HG03175 (cell line): ENCODE measurements at regions not wholly inside any gene's neighbourhood (a gene's known extent, or its start where the extent isn't known, plus 50 kb on each side); places are given as distances from the start of the nearest gene placed in this dataset.
"Not testable (repeated sequence)": the region's sequence is repeated elsewhere in the genome, so short reads cannot be mapped to it uniquely, and the experiment has no call there.

Experiments
- ATAC-seq: cut with Tn5 transposase; IDR thresholded peaks from one replicate; pipeline ENCODE4 v1.9.1; 2021; ENCODE audit warnings: mild to moderate bottlenecking, moderate library complexity; ENCODE audit not compliant: unreplicated experiment

DNA sequence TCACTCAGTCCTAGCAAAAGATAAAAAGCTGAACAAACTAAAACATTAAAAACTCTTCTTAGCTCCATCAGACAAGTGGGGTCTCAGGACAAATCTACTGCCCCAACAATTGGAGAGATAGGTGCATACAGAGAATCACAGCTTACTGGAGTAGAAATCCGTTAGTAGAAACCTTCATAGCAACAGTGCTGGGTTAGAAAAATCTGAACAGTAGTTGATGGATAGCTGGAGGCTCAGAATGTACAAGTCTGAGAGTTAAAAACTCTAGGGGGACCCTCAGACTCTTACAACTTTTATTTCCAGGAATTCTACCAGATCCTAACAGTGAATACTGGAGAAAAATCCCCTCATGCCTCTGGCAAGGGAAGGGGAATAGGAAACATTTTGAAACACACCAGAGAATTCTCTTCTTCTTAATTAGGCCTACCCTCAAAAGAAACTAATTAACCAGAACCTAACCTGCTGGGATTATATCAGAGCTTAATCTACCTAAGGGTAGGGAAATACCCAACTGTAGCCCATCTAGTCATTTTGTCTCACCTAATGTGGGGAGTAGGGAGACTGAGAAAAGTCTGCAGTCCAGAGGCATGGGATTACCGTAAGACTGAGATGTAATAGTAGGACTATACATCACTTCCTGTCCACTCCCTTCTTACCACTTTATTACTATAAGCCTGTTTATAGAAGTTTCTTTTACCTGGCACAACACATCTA is 165.0 kb upstream of the CTSO start:
- ATAC-seq: no peak

DNA sequence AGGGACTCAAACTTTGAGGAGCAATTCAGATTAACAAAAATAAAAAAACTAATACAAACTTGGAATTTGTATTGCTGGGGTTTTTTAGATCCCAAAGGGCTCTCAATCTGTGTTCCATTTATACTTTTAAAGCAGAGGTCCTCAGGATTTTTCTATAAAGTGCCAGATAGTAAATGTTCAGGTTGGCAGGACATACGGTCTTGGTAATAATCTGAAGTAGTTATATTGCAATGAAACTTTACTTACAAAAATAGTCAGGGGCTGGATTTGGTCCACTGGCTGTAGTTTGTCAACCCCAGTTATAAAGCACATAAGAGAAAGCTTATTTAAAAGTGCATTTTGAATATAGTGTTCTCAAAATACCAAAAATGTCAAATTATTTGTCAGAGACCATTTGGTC is 164.1 kb upstream of the CTSO start:
- ATAC-seq: no peak

DNA sequence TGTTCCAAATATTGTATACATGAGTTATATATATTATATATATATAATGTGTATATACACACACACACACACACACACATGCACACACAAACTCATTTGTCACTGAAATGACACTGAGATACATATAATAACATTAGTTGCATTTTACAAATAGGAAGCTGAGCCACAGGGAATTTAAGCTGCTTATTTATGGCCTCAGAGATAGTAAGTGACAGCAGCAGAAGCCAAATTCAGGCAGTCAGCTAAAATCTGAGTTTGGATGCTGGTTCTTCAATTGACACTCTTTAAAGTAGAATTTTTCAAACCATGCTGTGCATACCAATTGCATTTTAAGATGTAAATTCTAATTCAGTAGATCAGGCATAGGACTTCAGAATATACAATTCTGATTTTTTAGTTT is 163.3 kb upstream of the CTSO start:
- no peak for ATAC-seq

DNA sequence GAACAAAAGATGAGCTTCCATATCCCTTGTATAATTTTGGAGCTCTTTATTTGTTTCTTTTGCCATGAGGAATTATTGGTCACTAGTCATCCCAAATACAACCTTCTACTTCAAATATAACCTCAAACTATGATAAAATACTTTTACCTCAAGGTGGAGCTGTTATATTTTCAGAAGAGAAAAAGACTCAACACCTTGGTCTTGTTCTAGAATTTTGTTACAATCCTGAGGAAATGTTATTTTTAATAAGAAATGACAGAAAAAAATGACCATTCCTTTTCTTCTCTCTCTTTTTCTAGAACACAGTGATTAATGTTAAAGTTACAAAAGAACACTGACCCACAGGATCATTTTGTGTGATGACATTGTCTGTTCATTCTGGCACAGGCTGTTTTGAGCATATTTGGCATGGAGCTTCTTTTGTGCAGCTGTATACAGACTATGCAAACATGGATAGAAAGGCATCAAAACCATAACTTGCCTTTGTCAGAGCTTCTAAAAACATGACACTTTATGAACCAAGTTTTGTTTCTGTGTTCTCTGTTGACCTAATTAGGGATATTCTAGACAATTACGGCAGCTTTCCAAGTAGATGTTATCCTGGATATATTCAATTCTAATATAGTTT is 159.6 kb upstream of the CTSO start:
- no peak for ATAC-seq

DNA sequence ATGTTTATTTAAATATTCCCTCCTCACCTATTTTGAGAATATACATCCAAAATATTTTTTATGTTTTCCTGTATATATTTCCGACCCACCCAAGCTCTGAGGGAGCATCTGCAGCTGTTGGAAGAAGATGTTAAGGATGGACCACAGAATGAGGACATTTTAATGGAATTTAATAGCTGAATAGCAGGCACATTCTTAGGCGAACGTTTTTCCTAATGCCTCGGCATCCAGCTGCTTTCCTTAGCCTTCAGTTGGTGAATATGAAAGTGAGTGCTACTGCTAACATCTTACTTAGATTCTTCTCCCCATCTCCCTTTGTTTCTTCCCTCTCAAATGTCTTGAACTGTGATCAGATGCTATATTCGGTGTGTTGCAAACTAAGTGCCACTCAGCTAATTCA is 158.0 kb upstream of the CTSO start:
- no peak for ATAC-seq

DNA sequence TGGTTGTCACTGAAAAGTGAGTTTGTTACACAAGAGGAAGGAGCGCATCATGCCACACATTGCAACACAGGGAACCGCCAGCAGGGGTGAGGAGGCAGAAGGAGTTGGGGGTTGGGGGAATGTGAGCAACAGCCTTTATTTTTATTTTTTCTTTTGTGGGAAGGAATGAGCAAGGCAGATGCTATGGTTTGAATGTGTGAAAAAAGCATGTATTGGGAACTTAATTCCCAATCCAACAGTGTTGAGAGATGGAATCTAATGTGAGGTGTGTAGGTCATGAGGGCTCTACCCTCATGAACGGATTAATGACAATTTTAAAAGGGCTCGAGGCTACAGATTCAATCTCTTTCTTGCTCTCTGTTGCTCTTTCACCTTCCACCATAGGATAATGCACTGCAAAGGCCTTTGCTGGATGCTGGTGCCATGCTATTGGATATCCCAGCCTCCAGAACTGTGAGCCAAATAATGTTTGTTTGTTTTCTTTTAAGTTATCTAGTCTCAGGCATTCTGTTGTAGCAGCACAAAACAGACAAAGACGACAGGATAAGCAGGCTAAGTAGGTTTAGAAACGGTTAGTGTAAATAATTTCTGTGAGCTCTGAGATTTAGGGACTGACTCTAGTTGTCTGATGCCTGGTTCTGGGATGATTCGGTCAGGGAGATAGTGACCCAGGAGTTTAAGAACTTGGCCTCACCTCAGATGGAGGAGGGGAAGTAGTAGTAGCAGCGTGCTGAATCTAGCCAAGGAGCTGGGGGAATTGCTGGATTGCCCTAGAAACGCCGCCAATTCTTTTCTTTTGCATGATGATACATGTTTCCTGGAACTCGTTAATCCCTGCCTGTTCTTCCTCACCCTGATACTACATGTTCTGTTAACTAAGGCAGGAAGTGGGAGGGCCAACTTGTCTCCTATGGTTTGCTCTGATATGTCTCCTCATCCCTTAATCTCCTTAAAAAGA is 156.6 kb upstream of the CTSO start:
- no peak for ATAC-seq

DNA sequence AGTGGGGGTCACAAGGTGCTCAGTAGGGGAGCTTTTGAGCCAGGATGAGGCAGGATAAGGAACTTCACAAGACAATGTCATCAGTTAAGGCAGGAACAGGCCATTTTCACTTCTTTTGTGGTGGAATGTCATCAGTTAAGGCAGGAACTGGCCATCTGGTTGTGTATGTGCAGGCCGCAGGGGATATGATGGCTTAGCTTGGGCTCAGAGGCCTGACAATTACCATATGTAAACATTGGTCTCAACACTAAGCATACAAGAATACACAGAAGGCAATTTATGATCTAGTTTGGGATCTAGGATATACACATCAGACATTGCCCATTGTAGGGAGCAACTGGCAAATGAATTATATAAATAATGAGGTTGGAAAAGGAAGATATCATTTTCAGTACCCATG is 155.4 kb upstream of the CTSO start:
- not testable (repeated sequence) for ATAC-seq

DNA sequence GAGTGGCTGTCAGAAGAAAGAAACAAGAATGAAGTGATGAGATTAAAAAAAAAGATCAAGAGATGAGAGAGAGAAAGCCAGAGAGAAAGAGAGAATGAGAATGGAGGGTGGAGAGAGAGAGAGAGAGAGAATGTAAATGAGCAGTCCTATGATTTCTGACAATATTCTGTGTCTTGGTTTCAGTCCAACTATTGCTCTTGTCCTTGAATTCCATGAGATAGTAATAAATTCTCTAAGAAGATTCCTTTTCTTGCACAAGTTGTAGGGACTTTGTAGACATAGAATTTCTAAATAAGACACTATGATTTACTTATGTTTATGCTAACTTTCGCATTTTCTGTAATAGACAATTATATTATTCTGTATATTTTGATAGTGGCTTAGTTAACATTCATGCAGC is 149.6 kb upstream of the CTSO start:
- no peak for ATAC-seq

DNA sequence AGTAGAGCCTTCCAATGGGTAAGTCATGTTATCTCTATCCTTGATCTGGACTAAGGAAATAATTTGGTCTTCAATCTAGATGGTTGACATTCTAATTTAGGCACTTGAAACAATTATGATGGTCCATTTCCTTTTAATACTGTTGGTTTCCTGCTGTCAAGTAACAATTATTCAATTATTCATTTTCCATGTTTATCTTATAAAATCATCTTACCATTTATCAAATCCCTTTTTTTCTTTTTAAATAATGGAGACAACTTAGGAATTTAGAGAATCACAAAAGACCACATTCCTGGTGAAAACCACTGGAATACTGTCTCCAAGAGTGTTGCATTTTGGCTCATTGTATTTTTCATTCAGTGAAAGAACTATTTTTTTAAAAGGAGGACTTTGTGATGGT is 148.7 kb upstream of the CTSO start:
- no peak for ATAC-seq

DNA sequence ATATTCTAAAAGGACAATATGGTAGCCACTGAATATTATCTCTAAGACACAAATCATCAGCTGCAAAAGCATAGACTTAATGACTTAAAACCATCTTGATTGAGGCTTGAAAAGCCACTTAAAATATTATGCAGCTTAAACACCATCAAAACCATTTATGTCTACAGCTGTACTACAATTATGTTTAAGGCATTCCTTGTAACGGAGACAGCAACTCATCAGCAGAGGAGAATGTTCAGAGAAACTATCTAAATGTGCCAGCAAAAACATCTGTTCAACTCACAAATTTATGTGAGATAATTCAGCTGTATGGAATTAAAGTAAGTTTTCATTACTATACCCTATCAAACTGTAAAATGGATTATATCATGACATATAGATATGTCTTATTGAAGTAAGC is 147.9 kb upstream of the CTSO start:
- ATAC-seq: no peak

DNA sequence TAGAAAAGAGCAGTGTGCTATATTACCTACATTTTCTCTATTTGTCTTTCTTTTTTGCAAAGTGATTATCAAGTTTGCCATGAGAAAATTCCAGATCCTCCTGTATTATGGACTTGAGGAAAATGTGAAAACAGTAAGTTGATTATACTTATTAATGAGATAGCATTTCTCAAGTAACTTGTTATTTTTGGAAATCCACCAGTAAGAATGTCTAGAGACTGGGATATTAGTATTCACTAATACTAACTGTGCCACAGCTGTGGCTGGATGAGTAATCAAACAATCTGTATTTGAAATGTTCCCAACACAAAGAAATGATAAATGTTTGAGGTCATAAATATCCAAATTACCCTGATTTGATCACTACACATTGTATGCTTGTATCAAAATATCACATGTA is 147.0 kb upstream of the CTSO start:
- no peak for ATAC-seq

DNA sequence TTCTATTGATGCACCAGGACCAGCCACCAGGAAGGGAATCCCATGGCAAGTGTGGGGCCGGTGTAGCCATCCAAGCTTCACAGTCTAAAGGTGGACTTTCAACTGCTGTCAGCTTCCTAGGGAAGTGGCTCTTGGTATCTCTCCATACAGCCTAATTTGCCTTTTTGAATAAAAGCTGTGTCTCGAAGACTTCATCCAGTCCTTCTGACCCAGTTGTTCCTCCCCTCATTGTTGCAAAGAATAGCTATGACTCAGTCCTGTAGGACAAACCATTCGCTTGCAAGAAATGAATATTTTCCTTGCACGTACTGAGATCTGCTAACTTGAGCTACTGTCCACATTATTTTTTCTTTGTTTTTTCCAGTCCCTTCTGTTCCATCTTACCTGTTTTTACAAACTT is 145.1 kb upstream of the CTSO start:
- ATAC-seq: no peak

DNA sequence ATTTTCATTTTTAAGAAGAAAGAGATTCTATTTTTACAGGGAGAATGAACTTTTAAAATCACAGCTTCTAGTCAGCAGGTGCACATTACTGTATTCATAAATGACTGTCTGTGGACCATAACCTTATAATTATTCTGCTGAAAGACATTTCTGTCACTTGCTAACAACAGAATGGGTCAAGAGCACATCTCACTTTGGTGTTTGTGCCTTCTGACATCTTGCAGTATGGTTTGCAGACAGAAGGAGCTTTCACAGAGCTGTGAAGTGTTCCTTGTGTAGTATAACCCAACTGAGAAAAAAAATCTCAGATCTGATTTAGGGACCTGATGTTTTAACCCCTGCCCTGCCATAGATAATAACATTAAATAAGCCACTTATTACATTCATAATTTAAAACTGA is 131.4 kb upstream of the CTSO start:
- ATAC-seq: no peak

DNA sequence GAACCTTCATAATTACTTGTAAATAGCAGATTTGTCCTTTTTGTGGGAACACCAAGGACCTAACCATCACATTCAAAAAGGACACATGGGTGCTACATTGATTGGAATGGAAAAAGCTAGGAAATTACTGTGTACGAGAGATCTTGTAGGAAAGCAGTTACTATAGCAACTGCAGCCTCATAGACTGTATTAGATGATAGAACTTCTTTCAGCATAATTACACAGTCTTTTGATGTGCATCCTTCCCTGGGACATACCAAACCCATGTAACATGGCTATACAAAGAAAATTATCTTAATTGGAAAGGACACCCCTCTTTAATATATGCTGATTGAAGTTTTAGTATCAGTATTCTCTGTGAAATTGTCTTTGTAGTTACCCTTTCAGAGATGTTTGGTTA is 130.7 kb upstream of the CTSO start:
- ATAC-seq: no peak

DNA sequence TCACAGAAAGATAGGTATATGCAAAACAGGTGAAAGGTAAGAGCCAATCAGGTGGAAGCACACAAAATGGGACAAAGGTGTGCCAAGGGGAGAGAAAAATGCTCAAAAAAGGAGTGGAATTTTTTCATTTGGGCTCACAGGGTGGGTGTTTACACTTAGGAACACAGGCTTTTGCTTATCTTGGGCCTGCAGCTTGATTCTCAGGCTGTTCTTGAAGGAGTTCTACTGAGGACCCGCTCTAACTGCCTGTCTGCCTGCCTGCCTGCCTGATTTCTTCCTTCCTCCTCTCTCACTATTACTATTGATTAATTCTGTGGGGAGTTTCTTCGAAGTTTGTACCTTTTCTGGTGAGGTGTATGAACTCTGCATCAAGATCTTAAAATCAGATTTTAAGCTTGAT is 120.3 kb upstream of the CTSO start:
- ATAC-seq: no peak

DNA sequence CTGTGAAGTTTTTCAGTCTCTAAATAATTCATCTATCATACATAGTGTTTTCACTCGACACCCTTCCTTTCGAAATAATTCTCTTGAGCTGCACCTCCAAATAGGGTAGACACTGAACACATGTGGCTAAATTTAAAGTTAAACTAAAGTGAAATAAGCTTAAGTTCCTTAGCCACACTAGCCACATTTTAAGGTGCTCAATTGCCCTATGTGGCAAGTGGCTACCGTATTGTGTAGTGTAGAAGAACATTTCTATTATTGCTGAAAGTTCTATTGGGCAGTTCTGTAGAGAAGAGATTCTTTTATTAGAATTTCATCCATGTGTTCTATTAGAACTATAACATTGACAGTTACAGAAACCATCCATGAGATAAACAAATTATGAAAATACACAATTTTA is 107.0 kb upstream of the CTSO start:
- no peak for ATAC-seq

DNA sequence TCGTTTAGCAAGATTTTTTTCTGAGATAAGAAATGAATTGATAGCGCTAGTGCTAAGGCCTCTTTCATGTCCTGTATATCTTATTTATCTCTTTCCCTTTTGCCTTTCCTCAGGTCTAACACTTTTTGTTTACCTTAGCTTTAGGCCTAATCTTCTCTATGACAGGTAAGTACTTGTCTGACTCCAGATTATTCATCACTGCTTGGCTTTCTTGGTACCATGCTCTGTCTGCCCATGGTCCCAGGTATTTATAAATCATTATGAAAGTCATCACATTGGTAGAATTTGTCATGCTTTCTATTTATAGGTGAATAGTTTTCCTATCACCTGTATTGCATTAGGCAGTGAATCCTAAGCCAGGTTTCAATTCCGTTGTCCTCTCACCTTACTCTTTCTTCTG is 99.5 kb upstream of the CTSO start:
- ATAC-seq: no peak

DNA sequence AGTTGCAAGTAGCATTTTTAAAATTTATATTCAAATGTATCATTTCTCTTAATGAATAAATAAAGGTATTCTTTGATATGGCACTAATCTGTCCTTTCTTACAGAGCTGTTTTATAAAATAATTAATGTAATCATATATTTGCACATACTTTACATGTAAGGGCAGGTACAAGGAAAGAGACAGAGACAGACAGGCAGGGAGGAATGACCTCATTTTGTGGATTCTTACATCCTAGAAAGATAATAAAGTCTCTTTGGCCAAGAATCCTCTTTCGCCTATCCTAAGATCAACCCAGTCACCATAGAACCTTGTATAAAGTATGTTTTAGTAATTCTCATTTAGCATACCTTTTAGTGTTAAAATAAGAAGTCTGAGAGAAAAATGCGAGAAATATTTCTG is 98.5 kb upstream of the CTSO start:
- no peak for ATAC-seq

DNA sequence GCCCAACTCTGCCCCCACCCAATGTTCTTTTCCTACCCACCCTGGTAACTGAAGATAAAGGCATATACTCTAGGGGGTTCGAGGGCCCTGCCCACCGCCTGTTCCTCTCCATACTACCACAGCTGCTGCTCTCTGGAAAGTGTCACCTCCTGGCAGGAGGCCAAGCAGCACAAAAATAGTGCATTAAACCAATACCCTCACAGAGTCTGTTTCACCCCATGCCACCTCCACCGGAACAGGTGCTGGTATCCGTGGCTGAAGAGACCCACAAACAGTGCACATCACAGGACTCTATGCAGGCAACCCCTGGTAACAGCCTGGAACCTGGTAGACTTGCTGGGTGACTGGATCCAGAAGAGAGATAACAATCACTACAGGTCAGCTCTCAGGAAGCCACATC is 85.1 kb upstream of the CTSO start:
- ATAC-seq: no peak

DNA sequence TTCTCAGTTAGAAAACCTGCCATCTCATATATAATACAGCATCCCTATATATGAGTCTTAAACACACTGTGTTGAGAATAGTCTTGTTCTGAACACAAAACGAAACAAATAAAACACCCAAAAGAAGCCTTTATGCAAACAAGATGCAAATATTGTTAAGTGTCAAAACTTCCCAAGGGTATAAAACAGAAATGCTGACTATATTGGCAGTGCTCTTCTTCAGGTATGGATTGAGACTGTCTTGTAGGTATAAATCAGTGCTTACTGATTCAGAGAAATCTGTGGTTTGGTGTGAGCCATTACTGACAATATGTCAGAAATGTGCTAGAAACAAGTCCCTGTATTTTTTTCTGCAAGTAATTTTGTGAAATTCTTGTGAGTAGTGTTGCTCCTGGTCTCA is 82.8 kb upstream of the CTSO start:
- ATAC-seq: no peak

DNA sequence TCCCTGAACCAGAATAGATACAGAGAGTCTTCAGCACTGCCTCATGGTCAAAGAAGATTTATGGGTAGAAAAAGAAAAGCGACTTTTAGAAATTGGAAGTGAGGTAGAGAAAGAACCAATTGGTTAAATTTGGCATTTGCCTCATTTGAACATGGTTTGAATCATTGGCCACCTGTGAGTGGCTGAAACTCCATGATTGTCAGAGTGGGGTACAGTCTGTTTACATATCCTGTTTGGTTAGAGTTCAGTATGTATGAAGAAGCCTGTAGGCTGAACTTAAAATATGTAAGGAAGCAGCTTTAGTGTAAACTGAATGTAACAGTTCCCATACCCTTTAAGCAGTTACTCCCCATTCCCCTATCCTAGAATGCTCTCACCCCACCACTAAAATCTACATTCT is 76.0 kb upstream of the CTSO start:
- ATAC-seq: no peak

DNA sequence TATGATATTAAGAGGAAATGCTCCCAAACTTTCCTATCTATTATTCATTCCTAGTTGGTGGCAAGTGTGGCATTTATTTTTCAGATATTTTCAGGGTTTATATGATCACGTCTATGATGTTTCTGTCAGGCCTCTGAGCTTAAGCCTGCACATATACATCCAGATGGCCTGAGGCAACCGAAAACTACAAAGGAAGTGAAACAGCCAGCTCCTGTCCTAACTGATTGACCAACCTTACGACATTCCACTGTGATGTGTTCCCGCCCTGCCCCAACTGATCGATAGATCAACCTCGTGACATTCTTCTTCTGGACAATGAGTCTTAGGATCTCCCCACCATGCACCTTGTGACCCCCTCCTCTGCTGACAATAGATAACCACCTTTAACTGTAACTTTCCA is 67.6 kb upstream of the CTSO start:
- no peak for ATAC-seq
